Liver (tissue), 8 donors: ENCODE measurements at regions not wholly inside any gene's neighbourhood (a gene's known extent, or its start where the extent isn't known, plus 50 kb on each side); places are given as distances from the start of the nearest gene placed in this dataset.
"Not testable (repeated sequence)": the region's sequence is repeated elsewhere in the genome, so short reads cannot be mapped to it uniquely, and the experiment has no call there.

Source experiments
- DNase-seq: peaks from one replicate; pipeline ENCODE4 v3.0.0-alpha.2; 2017; ENCODE audit warnings: low spot score
- H3K27ac ChIP-seq, 2 donors: one replicate each; pipeline ENCODE4 v1.7.0; 2013; ENCODE audit warnings: inconsistent platforms in 2 of 2, low read length in 2 of 2, control low read depth in 1 of 2, low read depth in 1 of 2, mild to moderate bottlenecking in 1 of 2
- H3K27me3 ChIP-seq, 4 donors: one replicate each; pipeline versions ENCODE4 v1.6.1 to v1.7.0; 2013; ENCODE audit warnings: low read length in 3 of 4, inconsistent platforms in 1 of 4, mild to moderate bottlenecking in 1 of 4, moderate library complexity in 1 of 4; ENCODE audit not compliant: control insufficient read depth in 4 of 4, insufficient read depth in 4 of 4
- H3K36me3 ChIP-seq, 4 donors: one replicate each; pipeline versions ENCODE4 v1.6.1 to v1.7.0; 2013; ENCODE audit warnings: low read length in 3 of 4, mild to moderate bottlenecking in 3 of 4, low read depth in 1 of 4, moderate library complexity in 1 of 4; ENCODE audit not compliant: control insufficient read depth in 4 of 4, insufficient read depth in 3 of 4
- H3K4me1 ChIP-seq, 4 donors: one replicate each; pipeline versions ENCODE4 v1.6.1 to v1.7.0; 2013; ENCODE audit warnings: low read length in 3 of 4, mild to moderate bottlenecking in 3 of 4, moderate library complexity in 1 of 4; ENCODE audit not compliant: control insufficient read depth in 4 of 4, insufficient read depth in 4 of 4
- H3K4me3 ChIP-seq, 3 donors: one replicate each; pipeline versions ENCODE4 v1.6.1 to v1.7.0; 2013; ENCODE audit warnings: low read length in 3 of 3, control low read depth in 1 of 3, low read depth in 1 of 3, mild to moderate bottlenecking in 1 of 3
- H3K9ac ChIP-seq, 2 donors: one replicate each; pipeline ENCODE4 v1.7.0; 2013; ENCODE audit warnings: low read length in 2 of 2, mild to moderate bottlenecking in 2 of 2, moderate library complexity in 2 of 2, control low read depth in 1 of 2, low read depth in 1 of 2
- H3K9me3 ChIP-seq, 4 donors: one replicate each; pipeline versions ENCODE4 v1.6.1 to v1.7.0; 2013; ENCODE audit warnings: low read length in 3 of 4; ENCODE audit not compliant: control insufficient read depth in 4 of 4
- CTCF ChIP-seq: fragments of 150-350 bp; IDR thresholded peaks from 2 replicates; pipeline ENCODE4 v1.5.1; 2017; ENCODE audit warnings: improper control_type of control experiment, low read depth, low read length; ENCODE audit not compliant: missing input control
- EGR1 ChIP-seq, 2 donors: IDR thresholded peaks; 2 replicates each; pipeline ENCODE4 v1.6.1; 2016 to 2018; ENCODE audit warnings: antibody characterized with exemption in 2 of 2, low read depth in 2 of 2
- HNF4A ChIP-seq, 2 donors: conservative IDR thresholded peaks; 2 replicates each; pipeline ENCODE4 v1.6.1; 2016; ENCODE audit warnings: antibody characterized with exemption in 2 of 2, mild to moderate bottlenecking in 2 of 2
- HNF4G ChIP-seq: IDR thresholded peaks from 2 replicates; pipeline ENCODE4 v1.6.1; 2016; ENCODE audit warnings: antibody characterized with exemption
- NR2F2 ChIP-seq: IDR thresholded peaks from 2 replicates; pipeline ENCODE4 v1.6.1; 2016; ENCODE audit warnings: antibody characterized with exemption
- TAF1 ChIP-seq: conservative IDR thresholded peaks from 2 replicates; pipeline ENCODE4 v1.6.1; 2016; ENCODE audit warnings: antibody characterized with exemption, mild to moderate bottlenecking
- WGBS: extraction: QIAGEN DNeasy Blood & Tissue Kit; methylation state at CpG from one replicate; pipeline ENCODE4 v1.1.7; 2013; 5-methylcytosine and 5-hydroxymethylcytosine counted together
- TF ChIP-seq, protein P1 (sequence below): IDR thresholded peaks from 2 replicates; pipeline ENCODE4 v1.6.1; 2016; ENCODE audit warnings: antibody characterized with exemption
- TF ChIP-seq, protein P2 (sequence below): IDR thresholded peaks from 2 replicates; pipeline ENCODE4 v1.6.1; 2016; ENCODE audit warnings: antibody characterized with exemption
- donor health status: healthy.
- donor health status: healthy.
- donor health status: healthy.
- donor health status: healthy.
- donor health status: healthy.

DNA sequence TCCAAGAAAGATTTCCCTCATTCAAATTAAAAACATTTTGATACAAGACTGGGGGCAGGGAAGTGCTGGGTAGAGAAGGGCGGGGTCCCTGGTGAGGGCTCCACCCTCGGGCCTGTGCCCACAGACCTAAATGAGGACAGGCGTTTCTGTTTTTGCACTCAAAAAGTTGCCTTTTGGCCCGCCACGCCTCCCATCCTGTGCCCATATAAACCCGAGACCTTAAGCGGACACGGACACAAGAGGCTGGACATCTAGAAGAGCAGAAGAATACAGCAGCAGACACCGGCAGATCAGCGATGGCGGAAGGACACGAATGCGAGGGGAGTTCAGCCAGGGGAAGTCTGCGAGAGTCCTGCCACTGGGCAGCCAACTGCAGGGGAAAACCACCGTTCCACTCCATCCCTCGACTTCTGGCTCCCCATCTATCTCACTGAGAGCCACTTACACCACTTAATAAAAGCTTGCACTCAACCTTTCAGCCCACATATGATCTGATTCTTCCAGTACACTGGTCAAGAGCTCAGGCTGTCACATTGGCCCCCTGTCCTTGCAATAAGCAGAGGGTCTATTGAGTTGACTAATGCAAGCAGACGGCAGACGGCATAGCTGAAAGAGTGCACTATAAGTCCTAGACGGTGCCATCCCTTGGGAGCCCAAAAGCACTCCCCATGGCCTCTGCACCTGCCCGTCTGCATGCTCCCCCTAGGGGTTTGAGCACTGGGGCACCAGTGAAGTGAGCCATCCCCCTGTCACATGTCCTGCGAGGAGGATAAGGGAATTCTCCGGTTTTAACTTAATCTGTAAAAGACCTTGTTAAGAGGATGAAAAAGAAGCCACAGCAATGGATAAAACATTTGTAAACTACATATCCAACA is 181.8 kb upstream of the PRSS1 start (continued):
- TF ChIP-seq, protein P1, sequence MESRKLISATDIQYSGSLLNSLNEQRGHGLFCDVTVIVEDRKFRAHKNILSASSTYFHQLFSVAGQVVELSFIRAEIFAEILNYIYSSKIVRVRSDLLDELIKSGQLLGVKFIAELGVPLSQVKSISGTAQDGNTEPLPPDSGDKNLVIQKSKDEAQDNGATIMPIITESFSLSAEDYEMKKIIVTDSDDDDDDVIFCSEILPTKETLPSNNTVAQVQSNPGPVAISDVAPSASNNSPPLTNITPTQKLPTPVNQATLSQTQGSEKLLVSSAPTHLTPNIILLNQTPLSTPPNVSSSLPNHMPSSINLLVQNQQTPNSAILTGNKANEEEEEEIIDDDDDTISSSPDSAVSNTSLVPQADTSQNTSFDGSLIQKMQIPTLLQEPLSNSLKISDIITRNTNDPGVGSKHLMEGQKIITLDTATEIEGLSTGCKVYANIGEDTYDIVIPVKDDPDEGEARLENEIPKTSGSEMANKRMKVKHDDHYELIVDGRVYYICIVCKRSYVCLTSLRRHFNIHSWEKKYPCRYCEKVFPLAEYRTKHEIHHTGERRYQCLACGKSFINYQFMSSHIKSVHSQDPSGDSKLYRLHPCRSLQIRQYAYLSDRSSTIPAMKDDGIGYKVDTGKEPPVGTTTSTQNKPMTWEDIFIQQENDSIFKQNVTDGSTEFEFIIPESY, result no peak
- TF ChIP-seq HNF4A (conservative IDR thresholded peaks at IDR 0.05) (no peak), CTCF (no peak)

- no peak overlapping the region for H3K4me3 ChIP-seq
- 74% methylated on average over 5 of the region's 5 CpGs for WGBS
- H3K4me1 ChIP-seq, result no peaks in the 10 kb centered on the region
- TF ChIP-seq EGR1 (IDR thresholded peaks at IDR 0.05; ENCODE audit: low read depth in 2 of 2) (no peak), HNF4A (conservative IDR thresholded peaks at IDR 0.05) (no peak), TAF1 (no peak)
- TF ChIP-seq, protein P2, sequence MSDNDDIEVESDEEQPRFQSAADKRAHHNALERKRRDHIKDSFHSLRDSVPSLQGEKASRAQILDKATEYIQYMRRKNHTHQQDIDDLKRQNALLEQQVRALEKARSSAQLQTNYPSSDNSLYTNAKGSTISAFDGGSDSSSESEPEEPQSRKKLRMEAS, result no peak
- DNase-seq, result no peak
- H3K9ac ChIP-seq, result no peak overlapping the region
- no peaks in the 10 kb centered on the region for H3K36me3 ChIP-seq
- no peak overlapping the region for H3K27ac ChIP-seq
- no peaks in the 10 kb centered on the region for H3K9me3 ChIP-seq
- H3K27me3 ChIP-seq, result peaks cover 0 to 18% (median 0%) of the 10 kb centered on the region in 4 donors
These were observed 183.0 kb upstream of the PRSS1 start for GRCh38 chr7:142566271-142566670.

GRCh38 chr7:142564125-142564524 is 185.1 kb upstream of the PRSS1 start:
- not testable (repeated sequence) for H3K4me1 ChIP-seq, DNase-seq, H3K9ac ChIP-seq, H3K27me3 ChIP-seq, H3K27ac ChIP-seq, H3K9me3 ChIP-seq, H3K36me3 ChIP-seq, H3K4me3 ChIP-seq
- WGBS, result 60% methylated on average over 1 of the region's 3 CpGs

- no peak for DNase-seq
- TF ChIP-seq, protein P2, result no peak
- TF ChIP-seq HNF4G, result no peak
- no peak for TF ChIP-seq NR2F2
- H3K9ac ChIP-seq, result no peak overlapping the region
- peaks cover 0 to 6% (median 0%) of the 10 kb centered on the region in 4 donors for H3K27me3 ChIP-seq
- H3K4me1 ChIP-seq, result no peaks in the 10 kb centered on the region
- no peak overlapping the region for H3K4me3 ChIP-seq
- no peaks in the 10 kb centered on the region for H3K36me3 ChIP-seq
- H3K27ac ChIP-seq, result no peak overlapping the region
- no peaks in the 10 kb centered on the region for H3K9me3 ChIP-seq
- 91% methylated on average over 1 of the region's 1 CpG for WGBS
These were observed 185.8 kb upstream of the PRSS1 start for GRCh38 chr7:142563470-142563869.
